AG04449 (cell line): ENCODE measurements at regions not wholly inside any gene's neighbourhood (a gene's known extent, or its start where the extent isn't known, plus 50 kb on each side); places are given as distances from the start of the nearest gene placed in this dataset.

Experiments
- CTCF ChIA-PET: fragments of 350-600 bp; formaldehyde crosslinking; extraction: SDS; loops from one replicate; lab custom pipeline; 2021; ENCODE audit warnings: antibody characterized with exemption; lab: Yijun Ruan, JAX
- POLR2A ChIA-PET: fragments of 400-600, 350-600 bp; formaldehyde crosslinking; extraction: SDS; loops from one replicate; lab custom pipeline; 2020; ENCODE audit warnings: antibody characterized with exemption, inconsistent platforms; lab: Yijun Ruan, JAX
- DNase-seq: peaks from one replicate; pipeline ENCODE4 v3.0.0-alpha.2; 2010; ENCODE audit warnings: low read depth, low spot score
- H3K4me3 ChIP-seq: 2 replicates; pipeline ENCODE4 v1.5.1; 2011; ENCODE audit warnings: low read depth, mild to moderate bottlenecking, control low read depth, low read length
- TF ChIP-seq, protein P1 (sequence below): IDR thresholded peaks from one replicate; pipeline ENCODE4 v1.5.1; 2011; ENCODE audit warnings: mild to moderate bottlenecking, moderate library complexity, low read length, control low read depth, inconsistent platforms; ENCODE audit not compliant: insufficient read depth; ENCODE audit errors: missing control alignments

GRCh38 chr16:17817260-17817659 is 346.5 kb upstream of the XYLT1 start:
- H3K4me3 ChIP-seq = no peak overlapping the region
- ChIA-PET POLR2A (interaction anchor here (0.7 kb wide), 1 partner anchor 10 kb away, joined by 3 read pairs; no protein-coding TSS in a partner anchor), CTCF (no interaction called here)
- TF ChIP-seq, protein P1, sequence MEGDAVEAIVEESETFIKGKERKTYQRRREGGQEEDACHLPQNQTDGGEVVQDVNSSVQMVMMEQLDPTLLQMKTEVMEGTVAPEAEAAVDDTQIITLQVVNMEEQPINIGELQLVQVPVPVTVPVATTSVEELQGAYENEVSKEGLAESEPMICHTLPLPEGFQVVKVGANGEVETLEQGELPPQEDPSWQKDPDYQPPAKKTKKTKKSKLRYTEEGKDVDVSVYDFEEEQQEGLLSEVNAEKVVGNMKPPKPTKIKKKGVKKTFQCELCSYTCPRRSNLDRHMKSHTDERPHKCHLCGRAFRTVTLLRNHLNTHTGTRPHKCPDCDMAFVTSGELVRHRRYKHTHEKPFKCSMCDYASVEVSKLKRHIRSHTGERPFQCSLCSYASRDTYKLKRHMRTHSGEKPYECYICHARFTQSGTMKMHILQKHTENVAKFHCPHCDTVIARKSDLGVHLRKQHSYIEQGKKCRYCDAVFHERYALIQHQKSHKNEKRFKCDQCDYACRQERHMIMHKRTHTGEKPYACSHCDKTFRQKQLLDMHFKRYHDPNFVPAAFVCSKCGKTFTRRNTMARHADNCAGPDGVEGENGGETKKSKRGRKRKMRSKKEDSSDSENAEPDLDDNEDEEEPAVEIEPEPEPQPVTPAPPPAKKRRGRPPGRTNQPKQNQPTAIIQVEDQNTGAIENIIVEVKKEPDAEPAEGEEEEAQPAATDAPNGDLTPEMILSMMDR = no peak
- DNase-seq = no peak

GRCh38 chr16:17812771-17813170 is 342.0 kb upstream of the XYLT1 start:
- CTCF ChIA-PET = no interaction called here
- DNase-seq = no peak
- TF ChIP-seq, protein P1 = no peak
- POLR2A ChIA-PET = no interaction called here
- no peak overlapping the region for H3K4me3 ChIP-seq

- TF ChIP-seq, protein P1 = no peak
- POLR2A ChIA-PET = no interaction called here
- DNase-seq = no peak
- CTCF ChIA-PET = no interaction called here
- no peak overlapping the region for H3K4me3 ChIP-seq
Observed at GRCh38 chr16:17804857-17805256, 334.1 kb upstream of the XYLT1 start.

- TF ChIP-seq, protein P1 = no peak
- peak; percentile 76 for DNase-seq
- CTCF ChIA-PET = interaction anchor here (0.7 to 1.7 kb wide), 3 partner anchors 23 to 649 kb away, joined by 3 to 4 read pairs (median 3); no protein-coding TSS in a partner anchor
- no peak overlapping the region for H3K4me3 ChIP-seq
- POLR2A ChIA-PET = interaction anchor here (0.8 kb wide), 1 partner anchor 335 kb away, joined by 3 read pairs; no protein-coding TSS in a partner anchor
Observed at GRCh38 chr16:17803625-17804410, 333.1 kb upstream of the XYLT1 start.

GRCh38 chr16:17802571-17802970 is 331.8 kb upstream of the XYLT1 start:
- POLR2A ChIA-PET = no interaction called here
- TF ChIP-seq, protein P1 = no peak
- no peak for DNase-seq
- no peak overlapping the region for H3K4me3 ChIP-seq
- CTCF ChIA-PET = interaction anchor here (1.7 kb wide), 1 partner anchor 56 kb away, joined by 4 read pairs; no protein-coding TSS in a partner anchor

DNA sequence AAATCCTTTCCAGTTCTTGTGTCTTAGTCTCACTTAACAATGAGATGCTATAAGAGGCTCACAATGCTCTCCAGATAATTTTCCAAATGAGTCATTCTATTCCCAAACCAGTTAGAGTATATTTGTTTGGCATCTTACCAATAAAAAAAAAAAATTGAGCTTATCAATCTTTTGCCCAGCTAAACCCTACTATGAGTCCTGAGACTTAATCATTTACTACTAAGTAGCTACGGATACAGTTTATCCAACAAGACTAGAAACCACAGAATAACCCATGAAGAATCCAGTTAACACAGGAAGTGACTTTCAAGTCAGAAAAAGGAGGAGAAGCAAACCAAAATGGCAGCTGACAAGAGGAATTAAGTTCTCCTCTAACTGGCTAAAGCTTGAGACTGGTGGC is 330.3 kb upstream of the XYLT1 start:
- POLR2A ChIA-PET = no interaction called here
- TF ChIP-seq, protein P1 = no peak
- no peak overlapping the region for H3K4me3 ChIP-seq
- no peak for DNase-seq
- CTCF ChIA-PET = no interaction called here
